ENCODE measurements at regions not wholly inside any gene's neighbourhood (a gene's known extent, or its start where the extent isn't known, plus 50 kb on each side); places are given as distances from the start of the nearest gene placed in this dataset.

GRCh38 chr4:170400361-170400760 is 310.6 kb upstream of the AADAT start:
- TF ChIP-seq SP1 (CRISPR knock-in tag; IDR thresholded peaks at IDR 0.05) (no peak), CTCF (IDR thresholded peaks at IDR 0.05 in 2 of 3, conservative IDR thresholded peaks at IDR 0.05 in 1 of 3; ENCODE audit: insufficient read depth in 2 of 3, low read depth in 1 of 3, low read length in 3 of 3) (no peak), POLR2A (conservative IDR thresholded peaks at IDR 0.05) (no peak), EP300 (IDR thresholded peaks at IDR 0.05; ENCODE audit: low read length) (no peak), MAX (CRISPR knock-in tag; IDR thresholded peaks at IDR 0.05) (no peak), ZFP1 (CRISPR knock-in tag; IDR thresholded peaks at IDR 0.05) (no peak), RAD21 (CRISPR knock-in tag; conservative IDR thresholded peaks at IDR 0.05 in 1 of 2, IDR thresholded peaks at IDR 0.05 in 1 of 2) (no peak), NFATC3 (IDR thresholded peaks at IDR 0.05) (no peak), ZNF23 (CRISPR knock-in tag; IDR thresholded peaks at IDR 0.05) (no peak), KLF13 (tag; IDR thresholded peaks at IDR 0.05; ENCODE audit: borderline replicate concordance, low read depth) (no peak)

Measured in K562 (cell line).